Fibroblast of pulmonary artery (primary cell): ENCODE measurements at regions not wholly inside any gene's neighbourhood (a gene's known extent, or its start where the extent isn't known, plus 50 kb on each side); places are given as distances from the start of the nearest gene placed in this dataset.
"Not testable (repeated sequence)": the region's sequence is repeated elsewhere in the genome, so short reads cannot be mapped to it uniquely, and the experiment has no call there.

ENCODE experiments used
- DNase-seq: peaks from one replicate; pipeline ENCODE4 v3.0.0-alpha.2; 2010; ENCODE audit warnings: low read depth
- H3K4me3 ChIP-seq: replicated peaks from 2 replicates; pipeline ENCODE4 v1.5.1; 2011; ENCODE audit warnings: low read depth, mild to moderate bottlenecking, control low read depth, low read length, moderate library complexity
- TF ChIP-seq, protein P1 (sequence below): IDR thresholded peaks from 2 replicates; pipeline ENCODE4 v1.5.1; 2011; ENCODE audit warnings: mild to moderate bottlenecking, control low read depth, low read length, inconsistent platforms; ENCODE audit errors: missing control alignments

DNA sequence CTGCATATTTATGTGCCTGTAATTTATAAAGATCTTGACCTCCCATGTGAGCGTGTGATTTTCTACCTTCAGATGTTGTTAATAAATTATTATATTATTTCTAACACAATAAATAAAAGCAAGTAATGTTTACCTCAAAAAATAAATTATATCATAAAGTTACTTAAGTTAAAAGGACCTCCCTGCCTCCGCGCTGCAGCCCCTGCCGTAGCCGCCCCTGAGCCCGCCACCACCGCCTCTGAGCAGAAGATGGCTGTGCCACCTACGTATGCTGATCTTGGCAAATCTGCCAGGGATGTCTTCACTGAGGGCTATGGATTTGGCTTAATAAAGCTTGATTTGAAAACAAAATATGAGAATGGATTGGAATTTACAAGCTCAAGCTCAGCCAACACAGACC, 119.6 kb upstream of the BRWD3 start:
- TF ChIP-seq, protein P1, sequence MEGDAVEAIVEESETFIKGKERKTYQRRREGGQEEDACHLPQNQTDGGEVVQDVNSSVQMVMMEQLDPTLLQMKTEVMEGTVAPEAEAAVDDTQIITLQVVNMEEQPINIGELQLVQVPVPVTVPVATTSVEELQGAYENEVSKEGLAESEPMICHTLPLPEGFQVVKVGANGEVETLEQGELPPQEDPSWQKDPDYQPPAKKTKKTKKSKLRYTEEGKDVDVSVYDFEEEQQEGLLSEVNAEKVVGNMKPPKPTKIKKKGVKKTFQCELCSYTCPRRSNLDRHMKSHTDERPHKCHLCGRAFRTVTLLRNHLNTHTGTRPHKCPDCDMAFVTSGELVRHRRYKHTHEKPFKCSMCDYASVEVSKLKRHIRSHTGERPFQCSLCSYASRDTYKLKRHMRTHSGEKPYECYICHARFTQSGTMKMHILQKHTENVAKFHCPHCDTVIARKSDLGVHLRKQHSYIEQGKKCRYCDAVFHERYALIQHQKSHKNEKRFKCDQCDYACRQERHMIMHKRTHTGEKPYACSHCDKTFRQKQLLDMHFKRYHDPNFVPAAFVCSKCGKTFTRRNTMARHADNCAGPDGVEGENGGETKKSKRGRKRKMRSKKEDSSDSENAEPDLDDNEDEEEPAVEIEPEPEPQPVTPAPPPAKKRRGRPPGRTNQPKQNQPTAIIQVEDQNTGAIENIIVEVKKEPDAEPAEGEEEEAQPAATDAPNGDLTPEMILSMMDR, result no peak
- DNase-seq, result no peak
- H3K4me3 ChIP-seq, result no peak overlapping the region

DNA sequence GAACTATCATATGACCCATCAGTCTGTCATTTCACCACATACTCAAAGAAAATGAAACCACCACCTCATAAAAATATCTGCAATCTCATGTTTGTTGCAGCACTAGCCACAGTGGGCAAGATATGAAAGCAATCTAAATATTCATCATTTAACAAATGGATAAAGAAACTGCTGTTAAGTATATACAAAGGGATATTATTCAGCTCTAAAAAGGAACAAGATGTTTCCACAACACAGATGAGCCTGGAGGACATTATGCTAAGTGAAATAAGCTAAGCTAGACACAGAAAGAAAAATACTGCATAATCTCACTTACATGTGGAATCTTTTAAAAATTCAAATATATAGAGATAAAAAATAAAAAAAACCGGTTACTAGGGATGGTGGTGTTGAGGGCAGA, 108.2 kb upstream of the BRWD3 start:
- H3K4me3 ChIP-seq, result no peak overlapping the region
- TF ChIP-seq, protein P1, result no peak
- no peak for DNase-seq

DNA sequence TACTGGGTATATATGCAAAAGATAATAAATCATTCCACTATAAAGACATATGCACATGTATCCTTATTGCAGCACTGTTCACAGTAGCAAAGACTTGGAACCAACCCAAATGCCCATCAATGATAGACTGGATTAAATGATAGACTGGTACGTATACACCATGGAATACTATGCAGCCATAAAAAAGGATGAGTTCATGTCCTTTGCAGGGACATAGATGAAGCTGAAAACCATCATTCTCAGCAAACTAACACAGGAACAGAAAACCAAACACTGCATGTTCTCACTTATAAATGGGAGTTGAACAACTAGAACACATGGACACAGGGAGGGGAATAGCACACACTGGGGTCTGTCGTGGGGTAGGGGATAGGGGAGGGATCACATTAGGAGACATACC, 102.7 kb upstream of the BRWD3 start:
- not testable (repeated sequence) for H3K4me3 ChIP-seq, DNase-seq

- TF ChIP-seq, protein P1, result no peak
- no peak for DNase-seq
- no peak overlapping the region for H3K4me3 ChIP-seq
These were observed 70.2 kb upstream of the BRWD3 start for GRCh38 chrX:80879916-80880315.

DNA sequence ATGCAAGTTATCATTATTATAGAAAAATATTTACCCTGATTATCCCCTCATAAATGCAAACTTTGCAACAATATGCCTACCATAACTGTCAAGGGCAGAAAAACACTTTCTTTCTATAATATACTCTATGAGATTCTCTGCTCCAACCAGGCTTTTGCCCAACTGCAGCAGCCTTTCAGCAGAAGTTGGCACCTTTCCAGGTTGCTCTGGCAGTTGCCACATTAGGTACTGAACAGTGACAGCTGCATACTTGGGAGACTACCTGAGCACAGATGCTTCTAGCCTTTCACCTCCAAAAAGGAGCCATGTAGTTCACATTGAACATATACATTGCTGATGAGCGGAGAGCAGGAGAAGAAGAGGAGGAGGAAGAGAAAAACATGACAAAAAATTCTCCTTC, 69.5 kb upstream of the BRWD3 start:
- H3K4me3 ChIP-seq, result no peak overlapping the region
- peak; percentile 6 for DNase-seq
- TF ChIP-seq, protein P1, result no peak

- TF ChIP-seq, protein P1, result peak; percentile 35
- peak; percentile 57 for DNase-seq
- no peak overlapping the region for H3K4me3 ChIP-seq
These were observed 67.2 kb upstream of the BRWD3 start for GRCh38 chrX:80876877-80877276.
